DMS153 treated with DMSO at 0.1 percent for 48 hours (cell line): ENCODE measurements at regions not wholly inside any gene's neighbourhood (a gene's known extent, or its start where the extent isn't known, plus 50 kb on each side); places are given as distances from the start of the nearest gene placed in this dataset.

Source experiments
- DNase-seq: peaks from one replicate; lab custom pipeline; 2025; ENCODE audit not compliant: unreplicated experiment; lab: John Stamatoyannopoulos, UW

- DNase-seq, result peak; percentile 44
Observed at GRCh38 chr5:155402927-155403640, 389.5 kb downstream of the KIF4B start.

- no peak for DNase-seq
Observed at GRCh38 chr5:155406815-155407214, 393.3 kb downstream of the KIF4B start.

- DNase-seq, result no peak
Observed at GRCh38 chr5:155408465-155408864, 394.9 kb downstream of the KIF4B start.

DNA sequence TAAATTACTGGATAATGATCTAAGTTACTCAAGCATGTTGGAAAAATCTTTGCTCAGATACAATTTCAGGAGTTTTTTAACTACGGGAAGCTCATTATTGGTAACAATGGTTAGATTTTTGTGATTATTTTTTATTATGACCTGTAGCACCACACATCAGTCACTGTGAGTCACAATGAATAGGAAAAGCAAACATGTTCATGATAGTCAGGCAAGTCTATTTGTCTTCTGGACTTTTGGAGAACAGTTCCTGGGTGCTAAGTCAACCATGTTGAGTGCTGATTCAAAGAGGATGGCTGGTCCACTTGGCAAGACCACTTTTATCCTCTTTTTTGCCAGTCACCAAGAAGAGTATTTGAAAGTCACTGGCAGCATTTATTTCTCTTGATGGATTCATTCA, 403.2 kb downstream of the KIF4B start:
- DNase-seq, result no peak

GRCh38 chr5:155418960-155419579, 405.5 kb downstream of the KIF4B start:
- no peak for DNase-seq

- no peak for DNase-seq
Observed at GRCh38 chr5:155430192-155430591, 416.6 kb downstream of the KIF4B start.

DNA sequence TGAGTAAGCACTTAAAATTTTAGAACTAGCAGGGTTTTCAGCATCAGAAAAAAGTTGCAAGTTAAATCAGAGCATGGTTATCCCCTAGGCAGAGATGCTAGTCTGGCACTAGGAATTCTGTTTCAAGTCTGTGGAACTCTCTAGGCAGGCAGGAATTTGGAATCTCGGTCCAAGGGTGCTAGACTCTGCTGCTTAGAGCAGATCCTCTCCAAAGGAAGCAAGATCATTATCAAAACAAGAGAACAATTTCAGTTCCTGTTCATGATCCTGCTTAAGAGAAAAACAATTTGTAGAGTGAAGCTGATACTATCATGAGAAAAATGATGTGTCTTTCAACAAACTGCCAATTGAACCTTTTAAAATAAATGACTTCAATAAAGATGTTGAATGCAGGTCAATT, 420.7 kb downstream of the KIF4B start:
- DNase-seq, result no peak

DNA sequence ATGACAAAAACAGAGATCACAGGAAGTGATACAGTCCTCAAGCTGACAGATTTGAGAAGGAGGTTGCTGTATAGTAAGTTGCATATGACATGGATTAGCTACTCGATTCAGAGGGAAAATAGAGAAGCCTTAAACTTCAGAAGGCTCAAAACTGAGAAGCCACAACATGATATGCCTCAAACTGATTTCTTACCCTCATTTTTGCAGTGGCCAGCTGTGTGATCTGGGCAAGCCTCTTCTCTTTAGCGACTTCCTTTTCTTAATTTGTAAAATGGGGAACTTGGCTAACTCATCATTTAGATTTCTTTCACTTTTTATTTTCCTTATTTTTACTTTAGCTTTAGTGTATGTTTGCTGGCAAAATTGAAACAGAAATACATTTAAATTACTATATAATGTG, 421.1 kb downstream of the KIF4B start:
- DNase-seq, result no peak

- no peak for DNase-seq
Observed at GRCh38 chr5:155441849-155442248, 428.3 kb downstream of the KIF4B start.

DNA sequence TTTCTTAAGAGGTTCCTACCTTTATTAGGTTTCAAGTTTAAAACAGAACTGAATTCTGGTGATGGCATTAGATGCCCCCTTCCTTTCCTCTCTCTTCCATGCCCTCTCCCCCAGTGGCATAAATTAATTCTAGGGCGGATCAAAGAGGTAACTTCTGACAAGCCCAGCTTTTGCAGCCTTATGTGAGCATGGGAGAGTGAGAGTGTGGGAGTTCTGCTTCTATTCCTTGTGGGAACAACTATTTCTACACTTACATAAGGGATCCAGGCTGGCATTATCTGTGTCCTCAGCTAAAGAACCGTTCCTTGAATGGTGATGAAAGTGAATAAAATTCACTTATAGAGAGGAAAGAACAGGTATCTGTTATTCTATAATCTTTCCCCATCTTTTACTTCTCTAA, 437.6 kb downstream of the KIF4B start:
- DNase-seq, result no peak

- no peak for DNase-seq
Observed at GRCh38 chr5:155455791-155456514, 442.4 kb downstream of the KIF4B start.

DNA sequence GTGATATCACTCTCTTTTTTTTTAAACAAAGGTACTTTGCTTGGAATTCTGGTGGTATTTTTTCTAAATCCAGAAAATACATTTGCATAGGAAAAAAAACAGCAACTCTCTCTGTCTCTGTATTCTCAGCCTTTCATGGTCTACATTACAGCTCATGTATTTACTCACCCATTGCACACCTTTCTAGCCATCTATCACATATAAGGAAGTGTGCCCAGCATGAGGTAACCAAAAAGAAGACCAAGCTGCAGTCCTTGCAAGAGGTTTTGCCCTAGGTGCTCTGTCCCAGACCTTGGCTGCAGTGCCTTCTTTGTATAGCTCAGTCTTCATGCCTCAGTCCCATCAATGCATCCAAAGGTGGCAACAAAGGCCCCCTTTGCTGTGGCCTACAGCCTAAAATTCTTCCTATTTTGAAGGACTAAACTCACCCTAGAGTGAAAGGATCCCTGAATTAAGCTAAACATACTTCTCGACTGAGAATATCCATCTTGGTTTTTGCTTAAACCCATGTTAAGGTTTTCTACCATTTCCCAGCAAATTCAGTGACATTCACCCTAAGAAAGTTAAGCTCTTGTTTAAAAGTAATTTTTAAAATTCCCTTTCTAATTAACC, 446.4 kb downstream of the KIF4B start:
- DNase-seq, result no peak

- DNase-seq, result no peak
Observed at GRCh38 chr5:155460501-155460931, 447.0 kb downstream of the KIF4B start.

DNA sequence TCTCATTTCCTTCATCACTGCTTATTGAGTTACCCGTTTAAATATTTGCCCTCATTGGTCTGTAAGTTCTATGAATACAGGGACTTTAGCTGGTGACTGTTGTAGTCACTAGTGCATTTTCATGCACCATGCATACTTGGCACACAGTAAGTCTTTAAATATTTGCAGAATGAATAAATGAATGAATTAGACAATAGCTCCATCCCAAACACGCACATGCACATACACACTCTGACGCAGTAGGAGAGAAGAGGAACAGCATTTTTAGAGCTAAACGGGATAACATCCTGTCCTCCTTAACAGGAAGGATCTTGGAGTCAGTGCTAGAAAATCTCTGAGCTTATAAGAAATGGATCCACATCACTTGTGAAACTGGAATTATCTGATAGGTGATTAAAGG, 447.7 kb downstream of the KIF4B start:
- no peak for DNase-seq

DNA sequence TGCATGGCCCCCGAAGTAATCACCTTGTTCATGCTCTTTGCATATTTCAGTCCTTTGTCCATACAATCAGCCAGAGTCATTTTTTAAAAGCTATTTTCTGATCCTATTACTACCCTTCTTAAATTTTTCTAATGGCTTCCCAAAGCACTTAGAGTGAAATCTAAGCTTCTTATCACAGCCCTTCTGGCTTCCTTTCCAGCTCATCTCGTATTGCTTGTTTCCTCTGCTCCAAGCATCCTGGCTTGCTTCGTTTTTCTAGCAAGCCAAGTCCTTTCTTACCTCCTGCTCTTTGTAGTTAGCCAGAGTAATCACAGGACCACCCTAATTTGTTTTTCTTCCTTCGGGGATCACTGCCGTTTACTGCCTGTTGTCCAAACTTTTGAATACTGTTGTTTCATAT, 453.3 kb downstream of the KIF4B start:
- no peak for DNase-seq

- no peak for DNase-seq
Observed at GRCh38 chr5:155471027-155471426, 457.5 kb downstream of the KIF4B start.

- DNase-seq, result no peak
Observed at GRCh38 chr5:155472780-155473179, 459.2 kb downstream of the KIF4B start.

DNA sequence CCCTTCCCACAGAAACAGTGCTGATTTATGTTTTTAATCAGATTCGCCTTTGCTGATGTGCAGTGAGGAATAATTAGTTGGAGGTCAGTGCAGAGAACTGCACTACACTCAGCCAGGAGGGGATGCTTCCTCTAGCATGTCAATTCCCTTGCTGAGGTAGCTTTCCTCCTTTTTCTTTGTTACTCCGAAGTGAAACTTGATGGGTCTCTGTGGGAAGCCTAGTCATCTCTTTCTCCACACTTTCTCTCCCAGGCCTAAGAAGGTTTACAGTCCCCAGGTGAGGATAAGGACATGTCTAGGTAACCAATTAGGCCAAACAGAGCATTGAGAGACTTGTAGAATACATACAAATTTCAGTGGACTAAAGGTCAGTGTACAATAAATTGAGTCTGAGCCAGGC, 461.8 kb downstream of the KIF4B start:
- DNase-seq, result no peak

GRCh38 chr5:155480731-155481131, 467.2 kb downstream of the KIF4B start:
- DNase-seq, result no peak

- no peak for DNase-seq
Observed at GRCh38 chr5:155481182-155481581, 467.6 kb downstream of the KIF4B start.

GRCh38 chr5:155482428-155482827, 468.9 kb downstream of the KIF4B start:
- no peak for DNase-seq

GRCh38 chr5:155485386-155485785, 471.8 kb downstream of the KIF4B start:
- no peak for DNase-seq
